Osteocyte (in vitro differentiated cells): ENCODE measurements at regions not wholly inside any gene's neighbourhood (a gene's known extent, or its start where the extent isn't known, plus 50 kb on each side); places are given as distances from the start of the nearest gene placed in this dataset.

Source experiments
- DNase-seq: peaks from one replicate; pipeline ENCODE4 v3.0.0; 2021; ENCODE audit warnings: mixed read lengths; ENCODE audit not compliant: unreplicated experiment; ENCODE audit errors: extremely low spot score
- H3K27ac Mint-ChIP-seq: one replicate; pipeline ENCODE4 v1.8.0; 2021; ENCODE audit warnings: mild to moderate bottlenecking, mixed read lengths; ENCODE audit not compliant: unreplicated experiment
- H3K27me3 Mint-ChIP-seq: one replicate; pipeline ENCODE4 v1.8.0; 2021; ENCODE audit warnings: mixed read lengths; ENCODE audit not compliant: unreplicated experiment
- H3K36me3 Mint-ChIP-seq: one replicate; pipeline ENCODE4 v1.8.0; 2021; ENCODE audit warnings: mixed read lengths; ENCODE audit not compliant: unreplicated experiment
- H3K4me1 Mint-ChIP-seq: one replicate; pipeline ENCODE4 v1.8.0; 2021; ENCODE audit warnings: mixed read lengths; ENCODE audit not compliant: unreplicated experiment
- H3K4me3 Mint-ChIP-seq: one replicate; pipeline ENCODE4 v1.8.0; 2021; ENCODE audit warnings: mild to moderate bottlenecking, moderate library complexity, mixed read lengths; ENCODE audit not compliant: unreplicated experiment
- H3K9me3 Mint-ChIP-seq: one replicate; pipeline ENCODE4 v1.8.0; 2021; ENCODE audit warnings: mixed read lengths; ENCODE audit not compliant: unreplicated experiment
- CTCF ChIP-seq: fragments of 200-600 bp; sonication (generic); IDR thresholded peaks from 2 replicates; pipeline ENCODE4 v1.5.0; 2021; ENCODE audit warnings: antibody characterized with exemption, mild to moderate bottlenecking, moderate library complexity

GRCh38 chr21:24617819-24618218, 989.5 kb downstream of the MRPL39 start:
- no peaks in the 10 kb centered on the region for H3K36me3 Mint-ChIP-seq
- no peak for DNase-seq
- no peak for TF ChIP-seq CTCF
- H3K27ac Mint-ChIP-seq, result no peak overlapping the region
- no peaks in the 10 kb centered on the region for H3K27me3 Mint-ChIP-seq
- H3K9me3 Mint-ChIP-seq, result peaks cover 44% of the 10 kb centered on the region
- no peaks in the 10 kb centered on the region for H3K4me1 Mint-ChIP-seq
- no peak overlapping the region for H3K4me3 Mint-ChIP-seq

- TF ChIP-seq CTCF, result no peak
- Mint-ChIP-seq H3K9me3 (peaks cover 27% of the 10 kb centered on the region), H3K36me3 (no peaks in the 10 kb centered on the region), H3K4me3 (no peak overlapping the region), H3K27ac (no peak overlapping the region), H3K27me3 (no peaks in the 10 kb centered on the region), H3K4me1 (no peaks in the 10 kb centered on the region)
- no peak for DNase-seq
Observed at GRCh38 chr21:24594082-24594481, 1013.2 kb downstream of the MRPL39 start.

GRCh38 chr21:24590261-24590660, 1017.0 kb downstream of the MRPL39 start:
- no peaks in the 10 kb centered on the region for H3K36me3 Mint-ChIP-seq
- H3K27ac Mint-ChIP-seq, result no peak overlapping the region
- no peak for DNase-seq
- H3K27me3 Mint-ChIP-seq, result no peaks in the 10 kb centered on the region
- H3K9me3 Mint-ChIP-seq, result peaks cover 20% of the 10 kb centered on the region
- no peaks in the 10 kb centered on the region for H3K4me1 Mint-ChIP-seq
- no peak overlapping the region for H3K4me3 Mint-ChIP-seq
- no peak for TF ChIP-seq CTCF

GRCh38 chr21:24583473-24583872, 1023.8 kb downstream of the MRPL39 start:
- no peaks in the 10 kb centered on the region for H3K4me1 Mint-ChIP-seq
- peaks cover 25% of the 10 kb centered on the region for H3K9me3 Mint-ChIP-seq
- H3K27ac Mint-ChIP-seq, result no peak overlapping the region
- no peaks in the 10 kb centered on the region for H3K27me3 Mint-ChIP-seq
- no peaks in the 10 kb centered on the region for H3K36me3 Mint-ChIP-seq
- TF ChIP-seq CTCF, result no peak
- no peak overlapping the region for H3K4me3 Mint-ChIP-seq
- no peak for DNase-seq

GRCh38 chr21:24577301-24577700, 1030.0 kb downstream of the MRPL39 start:
- H3K27me3 Mint-ChIP-seq, result no peaks in the 10 kb centered on the region
- DNase-seq, result no peak
- H3K4me3 Mint-ChIP-seq, result no peak overlapping the region
- H3K27ac Mint-ChIP-seq, result no peak overlapping the region
- no peaks in the 10 kb centered on the region for H3K4me1 Mint-ChIP-seq
- no peaks in the 10 kb centered on the region for H3K36me3 Mint-ChIP-seq
- TF ChIP-seq CTCF, result no peak
- peaks cover 36% of the 10 kb centered on the region for H3K9me3 Mint-ChIP-seq
